Body of pancreas (tissue), 4 donors: ENCODE measurements at regions not wholly inside any gene's neighbourhood (a gene's known extent, or its start where the extent isn't known, plus 50 kb on each side); places are given as distances from the start of the nearest gene placed in this dataset.

Source experiments
- ATAC-seq: fragments of 150-250 bp; one replicate; pipeline ENCODE4 v1.9.1; 2016
- DNase-seq, 4 donors: peaks; one replicate each; pipeline ENCODE4 v3.0.0-alpha.2; 2019
- H3K27ac ChIP-seq, 4 donors: fragments of 200-600 bp; sonication (generic); 1 replicate in 3 of 4; 2 replicates in 1 of 4; pipeline versions ENCODE4 v1.5.1 to v1.6.1; 2016 to 2019; ENCODE audit warnings: mild to moderate bottlenecking in 1 of 4, mixed read lengths in 1 of 4, moderate library complexity in 1 of 4
- H3K27me3 ChIP-seq, 2 donors: fragments of 200-600 bp; sonication (generic); one replicate each; pipeline ENCODE4 v1.6.0; 2016; ENCODE audit warnings: mild to moderate bottlenecking in 1 of 2
- H3K36me3 ChIP-seq, 2 donors: fragments of 200-600 bp; sonication (generic); replicated peaks in 1 of 2; 2 replicates each; pipeline ENCODE4 v1.5.1; 2016; ENCODE audit warnings: low read depth in 2 of 2; ENCODE audit not compliant: insufficient read depth in 1 of 2
- H3K4me1 ChIP-seq: fragments of 200-600 bp; sonication (generic); one replicate; pipeline ENCODE4 v1.6.0; 2016
- H3K4me3 ChIP-seq, 2 donors: fragments of 200-600 bp; sonication (generic); 1 replicate in 1 of 2; 2 replicates in 1 of 2; pipeline ENCODE4 v1.5.1; 2016 to 2019
- H3K9me3 ChIP-seq, 3 donors: fragments of 200-600 bp; sonication (generic); 1 replicate in 2 of 3; 2 replicates in 1 of 3; pipeline ENCODE4 v1.5.1; 2016
- POLR2A ChIP-seq, 3 donors: fragments of 450-650 bp; IDR thresholded peaks; one replicate each; pipeline ENCODE4 v1.6.1; 2016; ENCODE audit warnings: antibody characterized with exemption in 3 of 3, mild to moderate bottlenecking in 2 of 3
- WGBS, 2 donors: methylation state at CpG; one replicate each; pipeline ENCODE4 v1.1.5; 2017; 5-methylcytosine and 5-hydroxymethylcytosine counted together
- intact Hi-C: fragments of 100-400 bp; cut with DNase I; formaldehyde crosslinking; loops from one replicate; pipeline ENCODE4 v1.15.1; 2023
- TF ChIP-seq, protein P1 (sequence below), 7 experiments: fragments of 450-650 bp in 4 of 7; fragments of 200-600 bp in 3 of 7; sonication (generic) in 3 of 7; IDR thresholded peaks; one replicate each; pipeline ENCODE4 v1.5.1; 2016 to 2019; ENCODE audit warnings: antibody characterized with exemption in 7 of 7

GRCh38 chr2:189954989-189955388, 107.5 kb downstream of the MSTN start:
- peaks cover 19% of the 10 kb centered on the region for H3K4me1 ChIP-seq
- intact Hi-C loops: no loop called here
- 61 to 68% methylated on average over 3 of the region's 3 CpGs for WGBS, 2 donors
- H3K36me3 ChIP-seq: no peaks in the 10 kb centered on the region
- no peaks in the 10 kb centered on the region for H3K27me3 ChIP-seq
- H3K4me3 ChIP-seq: no peak overlapping the region
- no peak for DNase-seq
- no peak for ATAC-seq
- no peak for TF ChIP-seq POLR2A (IDR thresholded peaks at IDR 0.05)
- TF ChIP-seq, protein P1, sequence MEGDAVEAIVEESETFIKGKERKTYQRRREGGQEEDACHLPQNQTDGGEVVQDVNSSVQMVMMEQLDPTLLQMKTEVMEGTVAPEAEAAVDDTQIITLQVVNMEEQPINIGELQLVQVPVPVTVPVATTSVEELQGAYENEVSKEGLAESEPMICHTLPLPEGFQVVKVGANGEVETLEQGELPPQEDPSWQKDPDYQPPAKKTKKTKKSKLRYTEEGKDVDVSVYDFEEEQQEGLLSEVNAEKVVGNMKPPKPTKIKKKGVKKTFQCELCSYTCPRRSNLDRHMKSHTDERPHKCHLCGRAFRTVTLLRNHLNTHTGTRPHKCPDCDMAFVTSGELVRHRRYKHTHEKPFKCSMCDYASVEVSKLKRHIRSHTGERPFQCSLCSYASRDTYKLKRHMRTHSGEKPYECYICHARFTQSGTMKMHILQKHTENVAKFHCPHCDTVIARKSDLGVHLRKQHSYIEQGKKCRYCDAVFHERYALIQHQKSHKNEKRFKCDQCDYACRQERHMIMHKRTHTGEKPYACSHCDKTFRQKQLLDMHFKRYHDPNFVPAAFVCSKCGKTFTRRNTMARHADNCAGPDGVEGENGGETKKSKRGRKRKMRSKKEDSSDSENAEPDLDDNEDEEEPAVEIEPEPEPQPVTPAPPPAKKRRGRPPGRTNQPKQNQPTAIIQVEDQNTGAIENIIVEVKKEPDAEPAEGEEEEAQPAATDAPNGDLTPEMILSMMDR (IDR thresholded peaks at IDR 0.05): no peak
- peaks cover 0 to 2% (median 0%) of the 10 kb centered on the region in 3 donors for H3K9me3 ChIP-seq
- no peak overlapping the region for H3K27ac ChIP-seq

DNA sequence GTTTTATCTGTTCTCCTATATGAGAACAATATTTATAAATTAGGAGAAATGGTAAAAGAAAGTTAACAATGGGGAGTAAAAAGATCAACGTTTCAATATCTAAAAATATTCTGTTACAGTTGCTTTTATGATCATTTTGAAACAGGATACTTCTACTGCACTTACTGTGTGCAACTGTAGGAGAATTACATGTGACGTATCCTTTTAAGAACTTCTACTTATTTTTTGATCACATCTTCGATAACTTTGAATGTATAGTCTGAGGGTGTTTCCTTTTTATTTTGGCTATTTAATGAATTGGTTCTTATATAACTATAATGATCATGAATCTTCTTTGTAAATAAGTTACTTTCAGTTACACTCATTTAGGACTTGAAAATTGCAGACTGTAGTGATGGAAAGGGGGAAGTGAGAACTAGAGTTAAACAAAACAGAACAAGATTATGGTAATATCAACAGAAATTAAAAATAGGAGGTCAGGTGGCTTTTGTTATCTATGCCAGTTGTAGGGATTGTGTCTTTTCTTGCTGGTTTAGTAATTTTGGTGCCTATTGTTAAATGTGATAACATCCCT, 109.9 kb downstream of the MSTN start:
- no peaks in the 10 kb centered on the region for H3K27me3 ChIP-seq
- H3K4me1 ChIP-seq: peaks cover 17% of the 10 kb centered on the region
- no peaks in the 10 kb centered on the region for H3K36me3 ChIP-seq
- peak overlapping the region in 2 of 4 donors; percentile 58 to 65 for H3K27ac ChIP-seq
- no peak for ATAC-seq
- no peaks in the 10 kb centered on the region for H3K9me3 ChIP-seq
- TF ChIP-seq, protein P1 (IDR thresholded peaks at IDR 0.05): no peak
- TF ChIP-seq POLR2A (IDR thresholded peaks at IDR 0.05): no peak
- no peak for DNase-seq
- H3K4me3 ChIP-seq: no peak overlapping the region
- intact Hi-C loops: no loop called here
- 73 to 81% methylated on average over 3 of the region's 3 CpGs for WGBS, 2 donors

GRCh38 chr2:189951791-189952535, 110.6 kb downstream of the MSTN start:
- no peak overlapping the region for H3K4me3 ChIP-seq
- WGBS, 2 donors: 44 to 53% methylated on average over 2 of the region's 2 CpGs
- peak overlapping the region; percentile 3 to 65 (median 47) for H3K27ac ChIP-seq
- intact Hi-C loops: no loop called here
- no peaks in the 10 kb centered on the region for H3K27me3 ChIP-seq
- H3K4me1 ChIP-seq: peaks cover 17% of the 10 kb centered on the region
- TF ChIP-seq, protein P1 (IDR thresholded peaks at IDR 0.05): no peak
- no peak for TF ChIP-seq POLR2A (IDR thresholded peaks at IDR 0.05)
- DNase-seq (no peak), ATAC-seq (peak; percentile 85)
- no peaks in the 10 kb centered on the region for H3K9me3 ChIP-seq
- H3K36me3 ChIP-seq: no peaks in the 10 kb centered on the region

DNA sequence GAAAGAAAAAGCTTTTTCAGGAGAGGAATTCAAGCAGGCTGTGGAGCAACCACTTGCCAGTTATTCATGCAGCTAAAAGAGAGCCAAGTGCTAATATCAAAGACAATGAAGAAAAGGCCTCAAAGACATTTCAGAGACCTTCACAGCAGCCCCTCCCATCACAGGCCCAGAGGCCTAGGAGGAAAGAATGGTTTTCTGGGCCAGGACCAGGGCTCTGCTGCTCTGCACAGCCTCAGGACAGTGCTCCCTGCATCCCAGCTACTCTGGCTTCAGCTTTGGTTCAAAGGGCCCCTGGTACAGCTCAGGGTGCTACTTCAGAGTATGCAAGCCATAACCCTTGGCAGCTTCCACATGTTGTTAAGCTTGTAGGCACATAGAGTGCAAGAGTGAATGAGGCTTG, 119.5 kb downstream of the MSTN start:
- DNase-seq: no peak
- Histone ChIP-seq H3K27me3 (no peaks in the 10 kb centered on the region), H3K36me3 (no peaks in the 10 kb centered on the region), H3K4me3 (no peak overlapping the region), H3K9me3 (peaks cover 0 to 13% (median 0%) of the 10 kb centered on the region in 3 donors), H3K4me1 (no peaks in the 10 kb centered on the region), H3K27ac (no peak overlapping the region)
- no peak for ATAC-seq
- TF ChIP-seq, protein P1 (IDR thresholded peaks at IDR 0.05): no peak
- no peak for TF ChIP-seq POLR2A (IDR thresholded peaks at IDR 0.05)
- intact Hi-C loops: no loop called here

DNA sequence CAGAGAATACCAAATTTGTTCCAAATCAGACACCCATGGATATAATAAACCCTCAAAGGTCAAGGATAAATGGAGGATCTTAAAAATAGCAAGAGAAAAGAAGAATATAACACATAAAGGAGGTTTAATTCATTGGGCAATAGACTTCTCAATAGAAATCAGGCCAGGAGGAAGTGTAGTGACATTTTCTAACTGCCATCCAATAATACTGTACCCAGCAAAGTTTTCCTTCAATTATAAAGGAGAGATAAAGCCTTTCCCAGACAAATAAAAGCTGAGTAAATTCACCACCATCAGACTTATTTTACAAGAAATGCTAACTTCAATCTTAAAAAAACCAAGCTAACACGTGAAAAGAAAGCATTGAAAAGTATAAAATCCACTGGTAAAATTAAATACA, 121.6 kb downstream of the MSTN start:
- Histone ChIP-seq H3K9me3 (peaks cover 0 to 13% (median 0%) of the 10 kb centered on the region in 3 donors), H3K4me1 (no peaks in the 10 kb centered on the region), H3K27me3 (no peaks in the 10 kb centered on the region), H3K27ac (no peak overlapping the region), H3K36me3 (no peaks in the 10 kb centered on the region), H3K4me3 (no peak overlapping the region)
- ATAC-seq: no peak
- TF ChIP-seq, protein P1 (IDR thresholded peaks at IDR 0.05): no peak
- no peak for TF ChIP-seq POLR2A (IDR thresholded peaks at IDR 0.05)
- intact Hi-C loops: no loop called here
- 85 to 86% methylated on average over 1 of the region's 1 CpG for WGBS, 2 donors
- DNase-seq: no peak
